Mesenchymal stem cell (in vitro differentiated cells and primary cell): ENCODE measurements at regions not wholly inside any gene's neighbourhood (a gene's known extent, or its start where the extent isn't known, plus 50 kb on each side); places are given as distances from the start of the nearest gene placed in this dataset.

Experiments used
- DNase-seq: peaks from one replicate; pipeline ENCODE4 v3.0.0-alpha.2; 2013
- H2AFZ ChIP-seq: one replicate; pipeline ENCODE4 v1.6.1; 2013; ENCODE audit warnings: low read depth, mild to moderate bottlenecking, control low read depth, inconsistent platforms, low read length, moderate library complexity
- H2AK5ac ChIP-seq: 2 replicates; pipeline ENCODE4 v1.6.1; 2013; ENCODE audit warnings: low read length, moderate library complexity, mild to moderate bottlenecking, inconsistent platforms; ENCODE audit not compliant: severe bottlenecking
- H2BK120ac ChIP-seq: one replicate; pipeline ENCODE4 v1.6.1; 2013; ENCODE audit warnings: low read depth, mild to moderate bottlenecking, inconsistent platforms, low read length, moderate library complexity
- H2BK12ac ChIP-seq, 2 experiments: one replicate each; pipeline ENCODE4 v1.6.1; 2013; ENCODE audit warnings: inconsistent platforms in 2 of 2, low read length in 2 of 2, mild to moderate bottlenecking in 2 of 2, moderate library complexity in 2 of 2, control low read depth in 1 of 2
- H2BK15ac ChIP-seq: one replicate; pipeline ENCODE4 v1.6.1; 2013; ENCODE audit warnings: mild to moderate bottlenecking, low read depth, inconsistent platforms; ENCODE audit not compliant: poor library complexity, severe bottlenecking
- H2BK5ac ChIP-seq: 2 replicates; pipeline ENCODE4 v1.6.1; 2013; ENCODE audit warnings: low read depth, mild to moderate bottlenecking, low read length, control low read depth, inconsistent platforms; ENCODE audit not compliant: poor library complexity, severe bottlenecking
- H3K14ac ChIP-seq, 2 experiments: one replicate each; pipeline ENCODE4 v1.6.1; 2013; ENCODE audit warnings: inconsistent platforms in 2 of 2, low read length in 2 of 2, control low read depth in 1 of 2, mild to moderate bottlenecking in 1 of 2, moderate library complexity in 1 of 2
- H3K18ac ChIP-seq, 2 experiments: one replicate each; pipeline ENCODE4 v1.6.1; 2013; ENCODE audit warnings: inconsistent platforms in 2 of 2, low read length in 2 of 2, control low read depth in 1 of 2, low read depth in 1 of 2, mild to moderate bottlenecking in 1 of 2
- H3K23ac ChIP-seq, 2 experiments: one replicate each; pipeline ENCODE4 v1.6.1; 2013; ENCODE audit warnings: inconsistent platforms in 2 of 2, low read length in 2 of 2, mild to moderate bottlenecking in 2 of 2, moderate library complexity in 2 of 2, control low read depth in 1 of 2
- H3K27ac ChIP-seq: 2 replicates; pipeline ENCODE4 v1.5.1; 2013; ENCODE audit warnings: mild to moderate bottlenecking, moderate library complexity, low read length, control low read depth, inconsistent platforms; ENCODE audit not compliant: poor library complexity, severe bottlenecking
- H3K27me3 ChIP-seq, 2 experiments: 2 replicates each; pipeline versions ENCODE4 v1.6.1 to v1.7.0; 2013; ENCODE audit warnings: low read length in 2 of 2, mild to moderate bottlenecking in 2 of 2, moderate library complexity in 2 of 2, control low read depth in 1 of 2, inconsistent platforms in 1 of 2; ENCODE audit not compliant: control insufficient read depth in 1 of 2, insufficient read depth in 1 of 2
- H3K36me3 ChIP-seq, 2 experiments: 2 replicates each; pipeline versions ENCODE4 v1.6.1 to v1.7.0; 2013; ENCODE audit warnings: low read length in 2 of 2, control low read depth in 1 of 2, inconsistent platforms in 1 of 2, low read depth in 1 of 2, mild to moderate bottlenecking in 1 of 2; ENCODE audit not compliant: insufficient read depth in 2 of 2, control insufficient read depth in 1 of 2
- H3K4ac ChIP-seq, 2 experiments: one replicate each; pipeline ENCODE4 v1.6.1; 2013; ENCODE audit warnings: inconsistent platforms in 2 of 2, low read length in 2 of 2, mild to moderate bottlenecking in 2 of 2, moderate library complexity in 2 of 2, control low read depth in 1 of 2, low read depth in 1 of 2
- H3K4me1 ChIP-seq: 2 replicates; pipeline ENCODE4 v1.6.1; 2013; ENCODE audit warnings: low read depth, low read length, control low read depth; ENCODE audit not compliant: control insufficient read depth, insufficient read depth
- H3K4me2 ChIP-seq: 2 replicates; pipeline ENCODE4 v1.6.1; 2013; ENCODE audit warnings: low read length, mild to moderate bottlenecking, inconsistent platforms; ENCODE audit not compliant: poor library complexity, severe bottlenecking
- H3K4me3 ChIP-seq, 2 experiments: 2 replicates each; pipeline versions ENCODE4 v1.5.1 to v1.7.0; 2013; ENCODE audit warnings: low read length in 2 of 2, mild to moderate bottlenecking in 2 of 2, control low read depth in 1 of 2, low read depth in 1 of 2; ENCODE audit not compliant: insufficient read depth in 1 of 2
- H3K79me1 ChIP-seq: replicated peaks from 2 replicates; pipeline ENCODE4 v1.6.1; 2013; ENCODE audit warnings: mild to moderate bottlenecking, control low read depth, low read length, inconsistent platforms; ENCODE audit not compliant: poor library complexity, severe bottlenecking
- H3K9ac ChIP-seq: 2 replicates; pipeline ENCODE4 v1.7.0; 2013; ENCODE audit warnings: mild to moderate bottlenecking, low read length, moderate library complexity
- H3K9me3 ChIP-seq: 2 replicates; pipeline ENCODE4 v1.7.0; 2013; ENCODE audit warnings: mild to moderate bottlenecking, low read length; ENCODE audit not compliant: control insufficient read depth
- H4K8ac ChIP-seq: one replicate; pipeline ENCODE4 v1.6.1; 2013; ENCODE audit warnings: inconsistent platforms, mild to moderate bottlenecking, low read length, moderate library complexity
- H4K91ac ChIP-seq: one replicate; pipeline ENCODE4 v1.6.1; 2013; ENCODE audit warnings: mild to moderate bottlenecking, low read length, inconsistent platforms

GRCh38 chr1:232899839-232900238 is 50.6 kb upstream of the NTPCR start:
- Histone ChIP-seq H3K14ac (no peak overlapping the region), H3K23ac (no peak overlapping the region), H2BK5ac (no peak overlapping the region), H4K8ac (no peak overlapping the region), H3K79me1 (no peaks in the 10 kb centered on the region), H2BK15ac (no peak overlapping the region), H2AFZ (no peak overlapping the region), H2BK120ac (no peak overlapping the region), H4K91ac (no peak overlapping the region), H3K4ac (no peak overlapping the region), H3K27ac (no peak overlapping the region), H3K27me3 (peaks cover 0 to 3% of the 10 kb centered on the region in 2 experiments), H3K36me3 (no peaks in the 10 kb centered on the region), H2BK12ac (no peak overlapping the region), H2AK5ac (no peak overlapping the region), H3K9me3 (no peaks in the 10 kb centered on the region), H3K18ac (no peak overlapping the region), H3K4me2 (no peak overlapping the region), H3K4me3 (no peak overlapping the region), H3K4me1 (peaks cover 8% of the 10 kb centered on the region), H3K9ac (no peak overlapping the region)
- no peak for DNase-seq
